ENCODE measurements at regions not wholly inside any gene's neighbourhood (a gene's known extent, or its start where the extent isn't known, plus 50 kb on each side); places are given as distances from the start of the nearest gene placed in this dataset.

GRCh38 chrX:104306180-104306579 lies 51.4 kb upstream of the ESX1 start:
- TF ChIP-seq CTCF (conservative IDR thresholded peaks at IDR 0.05; ENCODE audit: low read depth, low read length) (no peak), EZH2 (IDR thresholded peaks at IDR 0.05; ENCODE audit: low read length, unreplicated experiment) (no peak)
